AG04450 (cell line): ENCODE measurements at regions not wholly inside any gene's neighbourhood (a gene's known extent, or its start where the extent isn't known, plus 50 kb on each side); places are given as distances from the start of the nearest gene placed in this dataset.
"Not testable (repeated sequence)": the region's sequence is repeated elsewhere in the genome, so short reads cannot be mapped to it uniquely, and the experiment has no call there.

Source experiments
- CTCF ChIA-PET: fragments of 300-600, 350-600 bp; formaldehyde crosslinking; extraction: SDS; loops from one replicate; lab custom pipeline; 2022; ENCODE audit warnings: antibody characterized with exemption, inconsistent platforms; lab: Charles Lee
- POLR2A ChIA-PET: fragments of 350-600 bp; formaldehyde crosslinking; extraction: SDS; loops from one replicate; lab custom pipeline; 2021; ENCODE audit warnings: antibody characterized with exemption, inconsistent platforms; lab: Yijun Ruan, JAX
- DNase-seq: peaks from one replicate; pipeline ENCODE4 v3.0.0-alpha.2; 2011; ENCODE audit warnings: low read depth, low spot score
- H3K27ac ChIP-seq: one replicate; pipeline ENCODE4 v1.5.1; 2012; ENCODE audit warnings: low read depth, low read length, control low read depth
- H3K27me3 ChIP-seq: one replicate; pipeline ENCODE4 v1.6.0; 2012; ENCODE audit warnings: low read length; ENCODE audit not compliant: control insufficient read depth, insufficient read depth
- H3K4me3 ChIP-seq: 2 replicates; pipeline ENCODE4 v1.5.1; 2011; ENCODE audit warnings: mild to moderate bottlenecking, low read depth, low read length, control low read depth
- H3K9me3 ChIP-seq: 2 replicates; pipeline ENCODE4 v1.5.1; 2012; ENCODE audit warnings: low read length; ENCODE audit not compliant: control insufficient read depth, insufficient read depth
- TF ChIP-seq, protein P1 (sequence below): IDR thresholded peaks from 2 replicates; pipeline ENCODE4 v1.5.1; 2011; ENCODE audit warnings: low read depth, low read length, control low read depth, inconsistent platforms

GRCh38 chr9:1536522-1537170, 478.5 kb upstream of the SMARCA2 start:
- CTCF ChIA-PET = no interaction called here
- no peak for DNase-seq
- Histone ChIP-seq H3K9me3 (peaks cover 4% of the 10 kb centered on the region; the same call in 1 of the 2 replicates), H3K27ac (no peak overlapping the region), H3K27me3 (no peaks in the 10 kb centered on the region), H3K4me3 (no peak overlapping the region)
- TF ChIP-seq, protein P1, sequence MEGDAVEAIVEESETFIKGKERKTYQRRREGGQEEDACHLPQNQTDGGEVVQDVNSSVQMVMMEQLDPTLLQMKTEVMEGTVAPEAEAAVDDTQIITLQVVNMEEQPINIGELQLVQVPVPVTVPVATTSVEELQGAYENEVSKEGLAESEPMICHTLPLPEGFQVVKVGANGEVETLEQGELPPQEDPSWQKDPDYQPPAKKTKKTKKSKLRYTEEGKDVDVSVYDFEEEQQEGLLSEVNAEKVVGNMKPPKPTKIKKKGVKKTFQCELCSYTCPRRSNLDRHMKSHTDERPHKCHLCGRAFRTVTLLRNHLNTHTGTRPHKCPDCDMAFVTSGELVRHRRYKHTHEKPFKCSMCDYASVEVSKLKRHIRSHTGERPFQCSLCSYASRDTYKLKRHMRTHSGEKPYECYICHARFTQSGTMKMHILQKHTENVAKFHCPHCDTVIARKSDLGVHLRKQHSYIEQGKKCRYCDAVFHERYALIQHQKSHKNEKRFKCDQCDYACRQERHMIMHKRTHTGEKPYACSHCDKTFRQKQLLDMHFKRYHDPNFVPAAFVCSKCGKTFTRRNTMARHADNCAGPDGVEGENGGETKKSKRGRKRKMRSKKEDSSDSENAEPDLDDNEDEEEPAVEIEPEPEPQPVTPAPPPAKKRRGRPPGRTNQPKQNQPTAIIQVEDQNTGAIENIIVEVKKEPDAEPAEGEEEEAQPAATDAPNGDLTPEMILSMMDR = no peak
- POLR2A ChIA-PET = no interaction called here

GRCh38 chr9:1538301-1538700, 476.8 kb upstream of the SMARCA2 start:
- H3K4me3 ChIP-seq = no peak overlapping the region
- no peaks in the 10 kb centered on the region for H3K27me3 ChIP-seq
- POLR2A ChIA-PET = no interaction called here
- CTCF ChIA-PET = no interaction called here
- DNase-seq = no peak
- H3K27ac ChIP-seq = no peak overlapping the region
- H3K9me3 ChIP-seq = peaks cover 2% of the 10 kb centered on the region; the same call in 1 of the 2 replicates
- TF ChIP-seq, protein P1 = no peak

DNA sequence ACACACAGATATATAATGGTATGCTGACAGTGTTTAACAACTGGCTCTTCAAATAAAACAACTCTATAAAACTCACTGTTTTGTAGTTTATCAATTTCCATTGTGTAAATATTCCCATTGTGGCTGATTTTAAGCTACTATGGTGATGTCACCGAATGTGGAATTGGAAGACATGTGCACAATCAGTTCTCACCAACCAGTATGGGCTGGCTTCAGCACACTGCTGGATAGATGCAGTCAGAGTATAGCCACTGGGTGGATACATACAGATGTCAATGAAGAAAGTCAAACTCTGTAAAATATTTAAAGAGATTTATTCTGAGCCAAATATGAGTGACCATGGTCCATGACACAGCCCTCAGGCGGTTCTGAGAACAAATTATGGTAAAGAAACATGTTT, 475.9 kb upstream of the SMARCA2 start:
- TF ChIP-seq, protein P1 = no peak
- DNase-seq = no peak
- no peak overlapping the region for H3K4me3 ChIP-seq
- CTCF ChIA-PET = no interaction called here
- H3K9me3 ChIP-seq = 0 out of 2 replicates have a peak, but pooled peaks cover 2% of the 10 kb centered on the region
- POLR2A ChIA-PET = no interaction called here
- H3K27ac ChIP-seq = no peak overlapping the region
- no peaks in the 10 kb centered on the region for H3K27me3 ChIP-seq

- POLR2A ChIA-PET = no interaction called here
- Histone ChIP-seq H3K27me3 (no peaks in the 10 kb centered on the region), H3K27ac (no peak overlapping the region), H3K9me3 (peaks cover 7% of the 10 kb centered on the region; the same call in 1 of the 2 replicates), H3K4me3 (no peak overlapping the region)
- TF ChIP-seq, protein P1 = no peak
- no peak for DNase-seq
- CTCF ChIA-PET = no interaction called here
Measured at GRCh38 chr9:1550636-1551035, 464.5 kb upstream of the SMARCA2 start.

- ChIA-PET POLR2A (no interaction called here), CTCF (no interaction called here)
- H3K9me3 ChIP-seq = peaks cover 19% of the 10 kb centered on the region
- H3K4me3 ChIP-seq = no peak overlapping the region
- no peak for DNase-seq
- no peaks in the 10 kb centered on the region for H3K27me3 ChIP-seq
- H3K27ac ChIP-seq = no peak overlapping the region
- TF ChIP-seq, protein P1 = no peak
Measured at GRCh38 chr9:1554081-1555035, 460.8 kb upstream of the SMARCA2 start.

GRCh38 chr9:1558666-1559065, 456.5 kb upstream of the SMARCA2 start:
- H3K9me3 ChIP-seq = peaks cover 12% of the 10 kb centered on the region
- CTCF ChIA-PET, DNase-seq, H3K27me3 ChIP-seq, H3K27ac ChIP-seq, H3K4me3 ChIP-seq, POLR2A ChIA-PET: not testable (repeated sequence)
